Keratinocyte (primary cell): ENCODE measurements at regions not wholly inside any gene's neighbourhood (a gene's known extent, or its start where the extent isn't known, plus 50 kb on each side); places are given as distances from the start of the nearest gene placed in this dataset.

Experiments
- DNase-seq: peaks from one replicate; pipeline ENCODE4 v3.0.0-alpha.2; 2011; ENCODE audit warnings: low read depth, missing footprints, low spot score
- FAIRE-seq: peaks from 2 replicates; lab custom pipeline; 2011; peaks lifted over from hg19 to GRCh38; lab: Jason Lieb, UNC
- H2AFZ ChIP-seq: 2 replicates; pipeline ENCODE4 v1.6.0; 2012; ENCODE audit warnings: low read length, control low read depth, inconsistent platforms; ENCODE audit not compliant: control insufficient read depth
- H3K27ac ChIP-seq: 2 replicates; pipeline ENCODE4 v1.5.1; 2011; ENCODE audit warnings: low read length; ENCODE audit not compliant: control insufficient read depth, insufficient read depth
- H3K27me3 ChIP-seq: 3 replicates; pipeline ENCODE4 v1.6.0; 2011; ENCODE audit warnings: low read length; ENCODE audit not compliant: control insufficient read depth, insufficient read depth; ENCODE audit errors: extremely low read depth
- H3K36me3 ChIP-seq, 2 experiments: 2 replicates in 1 of 2; 3 replicates in 1 of 2; pipeline ENCODE4 v1.5.1; 2011; ENCODE audit warnings: low read length in 2 of 2, mild to moderate bottlenecking in 1 of 2; ENCODE audit not compliant: control insufficient read depth in 2 of 2, insufficient read depth in 2 of 2; ENCODE audit errors: extremely low read depth in 1 of 2
- H3K4me1 ChIP-seq: 3 replicates; pipeline ENCODE4 v1.5.1; 2011; ENCODE audit warnings: low read length; ENCODE audit not compliant: control insufficient read depth, insufficient read depth; ENCODE audit errors: extremely low read depth
- H3K4me2 ChIP-seq: 3 replicates; pipeline ENCODE4 v1.6.0; 2011; ENCODE audit warnings: low read depth, low read length; ENCODE audit not compliant: control insufficient read depth, insufficient read depth; ENCODE audit errors: extremely low read depth
- H3K4me3 ChIP-seq, 3 experiments: fragments of 200-600 bp in 1 of 3; sonication (generic) in 1 of 3; 2 replicates in 2 of 3; 3 replicates in 1 of 3; pipeline ENCODE4 v1.5.1; 2011 to 2016; ENCODE audit warnings: low read length in 3 of 3, mild to moderate bottlenecking in 3 of 3, control low read depth in 2 of 3, inconsistent platforms in 1 of 3, low read depth in 1 of 3, mixed read lengths in 1 of 3, mixed run types in 1 of 3, moderate library complexity in 1 of 3; ENCODE audit not compliant: control insufficient read depth in 2 of 3, insufficient read depth in 2 of 3; ENCODE audit errors: extremely low read depth in 1 of 3
- H3K79me2 ChIP-seq: 2 replicates; pipeline ENCODE4 v1.6.0; 2012; ENCODE audit warnings: low read length; ENCODE audit not compliant: control insufficient read depth, insufficient read depth
- H3K9ac ChIP-seq: 3 replicates; pipeline ENCODE4 v1.6.0; 2011; ENCODE audit warnings: low read length; ENCODE audit not compliant: control insufficient read depth, insufficient read depth; ENCODE audit errors: extremely low read depth
- H3K9me1 ChIP-seq: 3 replicates; pipeline ENCODE4 v1.6.0; 2011; ENCODE audit warnings: low read length; ENCODE audit not compliant: control insufficient read depth, insufficient read depth; ENCODE audit errors: extremely low read depth
- H3K9me3 ChIP-seq: 2 replicates; pipeline ENCODE4 v1.5.1; 2012; ENCODE audit warnings: low read depth, low read length; ENCODE audit not compliant: control insufficient read depth
- H4K20me1 ChIP-seq: 3 replicates; pipeline ENCODE4 v1.6.0; 2011; ENCODE audit warnings: low read length; ENCODE audit not compliant: control insufficient read depth, insufficient read depth; ENCODE audit errors: extremely low read depth
- CTCF ChIP-seq, 3 experiments: IDR thresholded peaks in 1 of 3; conservative IDR thresholded peaks in 1 of 3; optimal IDR thresholded peaks in 1 of 3; 2 replicates in 2 of 3; 3 replicates in 1 of 3; pipeline versions ENCODE3 to v1.5.1; 2011; ENCODE audit warnings: low read length in 3 of 3, mild to moderate bottlenecking in 3 of 3, moderate library complexity in 2 of 3, control low read depth in 1 of 3, inconsistent platforms in 1 of 3; ENCODE audit not compliant: insufficient read depth in 2 of 3; ENCODE audit errors: extremely low read depth in 1 of 3
- EZH2 ChIP-seq: IDR thresholded peaks from one replicate; pipeline ENCODE4 v1.6.1; 2012; ENCODE audit warnings: inconsistent platforms, mild to moderate bottlenecking, low read length, moderate library complexity
- dilution Hi-C: fragments of 300-500 bp; cut with MboI; formaldehyde crosslinking; loops from one replicate; pipeline ENCODE4 v1.7.0; 2020; ENCODE audit warnings: low sequenced_read_pairs; ENCODE audit not compliant: extremely low pct_ligation_motif_present

- TF ChIP-seq EZH2 (no peak), CTCF (optimal IDR thresholded peaks at IDR 0.05 in 1 of 3, IDR thresholded peaks at IDR 0.05 in 1 of 3, conservative IDR thresholded peaks at IDR 0.05 in 1 of 3; ENCODE audit: extremely low read depth in 1 of 3, insufficient read depth in 2 of 3, low read length in 3 of 3) (no peak)
- FAIRE-seq (no peak), DNase-seq (no peak)
- Histone ChIP-seq H3K9ac (no peak overlapping the region), H2AFZ (no peak overlapping the region), H3K4me3 (no peak overlapping the region), H3K36me3 (no peaks in the 10 kb centered on the region), H3K9me1 (no peaks in the 10 kb centered on the region), H3K27ac (no peak overlapping the region), H4K20me1 (no peaks in the 10 kb centered on the region), H3K9me3 (no peaks in the 10 kb centered on the region), H3K79me2 (no peaks in the 10 kb centered on the region), H3K4me2 (no peak overlapping the region), H3K4me1 (no peaks in the 10 kb centered on the region), H3K27me3 (no peaks in the 10 kb centered on the region)
- dilution Hi-C loops = no loop called here
Measured at GRCh38 chr7:46916581-46916980, 665.3 kb downstream of the TNS3 start.

- dilution Hi-C loops = no loop called here
- no peak overlapping the region for H3K9ac ChIP-seq
- no peaks in the 10 kb centered on the region for H3K9me3 ChIP-seq
- no peaks in the 10 kb centered on the region for H4K20me1 ChIP-seq
- peaks cover 25% of the 10 kb centered on the region for H3K4me1 ChIP-seq
- no peak overlapping the region for H3K4me3 ChIP-seq
- no peak overlapping the region for H3K4me2 ChIP-seq
- no peaks in the 10 kb centered on the region for H3K36me3 ChIP-seq
- H3K9me1 ChIP-seq = no peaks in the 10 kb centered on the region
- no peak overlapping the region for H2AFZ ChIP-seq
- DNase-seq (no peak), FAIRE-seq (no peak)
- H3K27me3 ChIP-seq = no peaks in the 10 kb centered on the region
- TF ChIP-seq CTCF (optimal IDR thresholded peaks at IDR 0.05 in 1 of 3, IDR thresholded peaks at IDR 0.05 in 1 of 3, conservative IDR thresholded peaks at IDR 0.05 in 1 of 3; ENCODE audit: extremely low read depth in 1 of 3, insufficient read depth in 2 of 3, low read length in 3 of 3) (no peak), EZH2 (no peak)
- H3K79me2 ChIP-seq = no peaks in the 10 kb centered on the region
- no peak overlapping the region for H3K27ac ChIP-seq
Measured at GRCh38 chr7:46912692-46913091, 669.2 kb downstream of the TNS3 start.
